ENCODE measurements at regions not wholly inside any gene's neighbourhood (a gene's known extent, or its start where the extent isn't known, plus 50 kb on each side); places are given as distances from the start of the nearest gene placed in this dataset.

DNA sequence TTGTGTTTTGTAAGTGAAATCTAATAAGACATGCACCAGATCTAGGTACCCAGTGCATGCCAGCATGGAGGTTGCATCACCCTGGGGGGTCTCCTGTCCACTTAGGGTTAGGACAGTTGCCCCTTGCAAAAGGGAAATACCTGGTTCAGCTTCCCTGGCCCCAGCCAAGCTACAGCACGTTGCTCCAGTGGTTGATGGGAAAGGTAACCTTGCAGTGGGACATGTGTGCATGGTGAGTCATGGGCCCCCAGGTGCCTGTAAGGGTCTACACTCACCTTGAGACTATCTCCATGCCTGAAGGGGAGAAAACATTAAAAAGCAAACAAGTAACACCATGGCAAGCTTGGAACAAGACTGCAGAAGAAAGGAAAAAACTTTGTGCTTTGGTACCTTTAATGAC is 143.9 kb downstream of the LSM5 start:
- DNase-seq (ENCODE audit: low read depth in 2 of 2), result no peak

DNA sequence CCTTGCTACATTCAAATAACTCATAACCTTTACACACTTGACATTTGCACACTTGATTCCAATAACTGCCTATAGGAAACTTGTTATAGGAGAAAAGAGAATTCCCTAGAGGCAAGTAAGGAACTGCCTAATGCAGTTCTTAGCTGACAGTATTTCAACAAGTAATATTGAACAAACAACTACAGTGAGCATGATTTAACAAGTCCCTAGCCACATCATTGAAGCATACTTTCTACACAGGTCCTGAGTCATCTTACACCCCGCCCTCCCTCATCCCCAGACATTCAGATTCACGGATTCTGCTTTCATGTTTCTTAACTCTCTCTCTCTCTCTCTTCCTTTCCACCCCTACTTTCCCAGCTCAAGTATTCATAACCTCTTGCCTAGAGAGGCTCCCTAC is 153.5 kb downstream of the LSM5 start:
- no peak for DNase-seq (ENCODE audit: low read depth in 2 of 2)

DNA sequence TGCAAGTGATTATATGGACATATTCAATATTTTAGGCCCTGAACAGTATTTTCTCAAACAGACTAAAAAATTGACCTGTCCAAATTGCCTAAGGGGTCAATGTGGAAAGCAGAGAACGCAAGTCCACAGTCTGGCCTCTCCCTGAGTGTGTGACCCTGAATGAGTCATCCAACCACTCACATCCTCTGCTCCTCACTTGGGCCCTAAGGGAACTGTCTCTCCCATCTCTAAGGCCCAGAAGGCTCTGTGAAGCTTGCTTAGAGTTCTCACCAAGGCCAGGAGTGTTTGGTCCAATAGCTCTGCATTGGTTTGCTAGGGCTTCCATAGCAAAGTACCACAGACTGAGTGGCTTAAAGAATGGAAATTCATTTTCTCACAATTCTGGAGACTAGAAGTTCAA is 155.1 kb downstream of the LSM5 start:
- DNase-seq (ENCODE audit: low read depth in 2 of 2), result no peak

DNA sequence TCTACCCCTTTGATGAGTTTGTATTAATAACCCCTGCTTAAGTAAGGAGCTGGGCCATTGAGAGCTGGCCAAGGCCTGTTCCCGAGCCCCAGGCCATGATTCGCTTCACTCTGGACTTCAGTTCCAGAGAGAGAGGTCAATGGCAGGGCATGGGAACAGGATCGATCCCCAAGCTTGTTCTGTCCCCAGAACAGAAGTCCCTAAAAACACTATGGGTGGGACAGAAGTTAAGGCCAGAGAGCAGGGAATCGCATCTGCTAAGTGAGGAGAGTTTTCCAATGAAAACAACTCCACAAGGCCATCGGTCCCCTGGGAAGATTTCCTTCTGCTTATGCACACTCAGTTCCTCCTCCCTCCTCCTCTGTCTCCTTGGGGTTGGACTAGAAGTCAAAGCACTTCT is 159.6 kb downstream of the LSM5 start:
- no peak for DNase-seq (ENCODE audit: low read depth in 2 of 2)

DNA sequence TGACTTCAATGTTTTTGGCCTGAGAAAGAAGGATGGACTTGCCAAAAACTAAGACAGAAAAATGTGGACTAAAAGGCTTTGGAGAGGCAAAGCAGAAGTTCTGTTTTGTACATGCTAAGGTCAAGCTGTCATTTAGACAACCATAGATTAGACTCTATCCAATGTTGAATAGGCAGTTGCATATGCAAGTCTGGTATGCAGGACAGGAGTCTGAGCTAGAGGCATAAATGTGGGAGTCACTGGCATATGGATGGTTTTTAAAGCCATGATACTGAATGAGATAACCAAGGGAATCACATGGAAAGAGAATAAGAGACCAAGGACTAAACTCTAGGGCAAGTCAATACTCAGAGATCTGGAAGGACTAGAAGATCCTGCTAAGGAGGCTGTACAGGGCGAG is 164.1 kb downstream of the LSM5 start:
- DNase-seq (ENCODE audit: low read depth in 2 of 2), result no peak

DNA sequence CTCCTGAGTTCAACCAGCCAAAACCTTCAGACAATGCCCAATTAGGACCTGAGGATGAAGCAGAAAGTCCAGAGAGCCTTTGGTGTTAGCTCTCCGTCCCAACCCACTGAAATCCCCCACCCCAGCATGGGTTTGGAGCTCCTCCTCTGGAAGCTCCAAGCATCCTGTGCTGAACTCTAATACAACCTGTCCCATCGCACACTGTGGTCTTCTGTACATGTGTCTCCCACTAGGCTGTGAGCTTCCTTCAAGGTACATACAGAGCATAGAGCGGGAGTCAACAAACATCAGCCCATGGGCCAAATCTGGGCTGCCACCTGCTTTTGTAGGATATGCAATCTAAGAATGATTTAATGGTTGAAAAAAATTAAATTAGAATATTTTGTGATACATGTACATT is 166.5 kb downstream of the LSM5 start:
- DNase-seq (ENCODE audit: low read depth in 2 of 2), result no peak

DNA sequence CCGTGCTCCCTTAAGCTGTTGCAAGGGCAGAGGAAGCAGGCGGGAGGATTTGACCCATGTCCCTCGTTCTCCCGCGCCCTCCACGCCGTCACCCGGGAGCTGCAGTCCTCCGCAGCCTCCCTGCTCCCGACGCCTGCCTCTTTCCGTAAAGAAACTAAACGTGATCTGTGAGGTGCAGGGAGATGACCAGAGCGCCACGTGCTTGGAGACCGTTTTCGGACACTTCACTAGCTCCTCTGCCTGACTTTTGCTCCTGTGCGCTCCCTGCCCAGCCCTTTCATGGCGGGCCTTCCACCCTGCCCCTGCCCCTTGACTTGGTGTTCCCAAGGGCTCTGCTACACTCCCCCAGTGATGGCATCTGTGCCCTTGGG is 171.2 kb downstream of the LSM5 start:
- no peak for DNase-seq (ENCODE audit: low read depth in 2 of 2)

DNA sequence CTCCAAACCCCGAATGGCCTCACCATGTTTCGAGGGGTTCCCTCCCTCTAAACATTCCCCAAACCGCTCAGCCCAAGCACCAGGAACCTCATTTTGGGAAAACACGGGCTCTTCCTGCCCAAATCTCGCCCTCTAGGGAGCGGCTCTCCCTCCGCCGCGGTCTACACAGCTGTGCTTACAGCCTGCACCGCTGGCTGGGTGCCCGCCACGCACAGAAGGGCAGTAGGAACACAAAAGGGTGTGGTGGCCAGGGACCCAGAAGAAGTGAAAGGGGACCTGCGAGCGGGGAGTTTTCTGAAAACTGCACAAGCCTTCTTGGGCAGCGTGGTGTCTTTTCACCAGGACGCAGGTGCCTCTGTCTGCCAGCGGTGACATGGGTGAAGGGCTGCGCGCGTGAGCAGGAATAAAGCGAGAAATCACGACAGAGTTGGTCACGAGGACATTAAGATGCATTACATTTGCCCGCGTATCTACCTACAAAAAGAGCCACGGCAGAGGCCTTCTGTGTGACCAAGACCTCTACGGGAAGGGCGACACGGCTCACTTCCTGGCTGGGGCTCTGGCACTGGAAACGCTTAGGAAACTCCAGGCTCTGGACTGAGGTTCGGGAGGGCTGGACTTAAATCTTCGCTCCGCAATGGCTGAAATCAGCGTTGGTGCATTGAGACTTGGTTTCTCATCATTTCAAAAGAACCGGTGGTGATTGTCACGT is 171.7 kb downstream of the LSM5 start:
- DNase-seq (ENCODE audit: low read depth in 2 of 2), result no peak

DNA sequence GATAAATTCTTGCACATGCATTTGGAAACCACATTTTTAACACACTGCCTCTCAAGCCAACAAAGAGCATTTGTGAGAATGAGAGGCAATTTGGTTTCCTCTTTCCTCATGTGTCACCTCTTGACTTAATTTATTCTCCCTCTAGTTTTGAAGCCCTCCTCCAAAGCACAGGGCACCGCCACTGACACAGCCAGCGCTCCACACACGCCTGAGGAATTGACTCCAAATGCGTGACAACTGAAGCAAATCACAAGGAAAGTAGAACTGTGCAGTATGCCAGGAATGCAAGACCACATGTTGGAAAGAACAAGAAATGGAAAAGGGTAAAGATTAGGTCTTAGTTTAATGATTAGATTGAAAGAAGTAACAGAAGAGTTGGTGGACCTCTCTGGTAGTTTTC is 173.3 kb downstream of the LSM5 start:
- DNase-seq (ENCODE audit: low read depth in 2 of 2), result no peak

DNA sequence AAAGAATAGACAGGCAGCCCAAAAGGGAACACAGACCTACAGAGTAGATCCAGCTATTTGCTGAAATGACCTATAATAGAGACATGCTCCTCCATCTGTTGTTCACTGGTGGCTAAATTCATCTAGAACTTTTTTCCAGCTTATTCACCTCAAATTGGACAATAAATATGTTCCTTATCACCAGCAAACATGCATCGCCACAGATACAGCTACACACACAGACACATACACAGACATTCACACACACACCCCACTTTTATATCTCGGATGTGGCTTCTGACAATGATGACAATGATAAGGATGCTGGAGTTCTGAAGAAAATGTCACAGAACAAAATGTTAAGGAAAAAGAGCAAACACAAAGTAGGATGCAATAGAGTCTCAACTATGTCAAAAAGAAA is 175.4 kb downstream of the LSM5 start:
- DNase-seq (ENCODE audit: low read depth in 2 of 2), result no peak

DNA sequence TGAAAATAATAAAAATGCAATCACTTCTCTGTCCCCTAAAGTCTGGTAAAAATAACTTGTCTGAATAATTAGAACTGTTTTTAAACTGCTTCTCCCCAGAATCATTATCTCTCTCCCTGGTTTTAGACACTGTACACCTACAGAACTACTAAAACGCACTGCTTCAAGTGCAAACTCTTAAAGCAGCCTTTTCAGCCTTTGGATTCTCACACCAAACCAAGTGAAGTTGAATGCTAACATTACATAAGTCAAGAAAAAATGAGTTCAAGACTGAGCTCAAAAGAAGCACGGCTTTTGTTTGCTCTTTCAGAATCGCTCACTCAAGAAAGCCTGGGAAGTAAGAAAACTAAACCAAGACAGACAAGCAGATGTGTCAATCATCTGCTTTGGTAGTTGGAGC is 188.8 kb downstream of the LSM5 start:
- DNase-seq (ENCODE audit: low read depth in 2 of 2), result no peak

DNA sequence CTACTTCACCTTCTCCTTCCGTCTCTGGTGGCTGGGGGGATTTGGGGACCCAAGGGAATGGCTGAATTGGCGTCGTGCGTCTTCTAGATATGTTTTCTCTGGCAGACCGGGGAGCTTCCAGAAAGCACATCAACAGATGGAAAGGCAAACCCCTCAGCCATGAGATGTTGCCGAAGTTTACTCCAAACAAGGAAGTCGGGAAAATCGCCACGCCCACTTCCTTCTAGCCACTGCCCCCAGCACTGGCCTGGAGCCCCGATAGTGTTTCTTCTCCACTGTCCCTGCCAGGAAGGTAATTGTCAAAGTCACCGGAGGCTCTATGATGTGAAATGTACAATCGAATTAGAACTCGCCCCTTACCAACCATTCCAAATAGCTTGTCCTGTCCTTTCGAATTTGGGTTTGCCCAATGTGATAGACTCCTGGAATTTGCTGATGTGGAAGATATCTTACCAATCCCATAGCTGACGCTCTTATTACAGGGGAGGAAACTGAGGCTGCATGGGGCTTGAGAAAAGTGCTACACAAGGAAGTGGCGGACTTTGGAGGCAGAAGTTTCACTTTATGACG is 191.0 kb downstream of the LSM5 start:
- no peak for DNase-seq (ENCODE audit: low read depth in 2 of 2)

DNA sequence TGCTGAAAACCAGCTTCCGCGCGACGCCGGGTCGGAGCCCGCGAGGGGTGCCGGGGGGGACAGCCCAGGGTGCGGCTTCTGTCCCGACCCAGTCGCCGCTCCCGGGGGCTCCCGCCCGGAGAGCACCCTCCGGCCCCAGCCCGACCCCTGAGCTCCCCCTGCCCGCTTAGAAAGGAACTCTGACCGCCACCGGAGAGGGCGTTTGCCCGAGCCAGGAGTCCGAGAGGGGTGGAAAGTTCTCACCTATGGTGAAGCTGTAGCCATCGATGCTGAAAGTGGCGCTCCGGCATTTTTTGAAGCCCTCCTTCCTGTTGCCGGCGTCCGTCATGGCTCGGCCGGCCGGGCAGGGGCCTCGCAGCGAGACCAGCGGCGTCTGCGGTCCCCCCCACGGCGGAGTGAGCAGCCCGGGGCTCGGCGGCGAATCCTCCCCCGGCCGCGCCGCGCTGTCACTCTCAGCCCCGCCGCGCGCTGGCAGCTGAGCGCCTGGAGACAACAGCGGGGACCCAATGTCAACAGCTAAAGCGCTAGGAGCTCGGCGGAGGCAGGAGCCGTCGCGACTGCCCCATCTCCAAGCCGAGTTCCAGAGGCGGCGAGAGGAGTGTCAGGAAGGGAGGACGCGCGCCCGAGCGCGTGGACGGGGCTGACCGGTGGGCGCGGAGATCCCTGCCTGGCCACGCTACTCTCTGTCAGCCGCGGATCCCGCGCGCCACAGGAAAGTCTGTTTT is 191.6 kb downstream of the LSM5 start:
- DNase-seq (ENCODE audit: low read depth in 2 of 2), result no peak

DNA sequence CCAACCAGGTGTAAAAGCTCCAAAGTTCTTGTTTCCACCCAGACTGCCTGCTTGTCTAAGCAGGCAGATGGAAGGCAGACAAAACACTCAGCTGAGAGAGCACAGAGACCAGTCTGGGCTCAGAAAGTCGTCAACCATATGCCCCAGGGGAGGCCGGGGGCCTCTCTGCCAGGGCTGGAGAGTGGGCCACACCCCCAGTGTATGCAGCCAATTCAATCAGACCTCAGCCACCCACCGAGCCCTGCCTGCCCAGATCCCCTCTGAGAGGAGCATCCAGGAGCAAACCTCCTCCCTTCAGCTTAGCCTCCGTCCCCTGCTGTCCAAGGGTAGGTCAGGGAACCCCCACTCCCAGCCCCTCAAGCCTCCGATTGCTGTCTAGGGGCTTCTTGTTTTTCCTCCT is 196.3 kb downstream of the LSM5 start:
- DNase-seq (ENCODE audit: low read depth in 2 of 2), result no peak

DNA sequence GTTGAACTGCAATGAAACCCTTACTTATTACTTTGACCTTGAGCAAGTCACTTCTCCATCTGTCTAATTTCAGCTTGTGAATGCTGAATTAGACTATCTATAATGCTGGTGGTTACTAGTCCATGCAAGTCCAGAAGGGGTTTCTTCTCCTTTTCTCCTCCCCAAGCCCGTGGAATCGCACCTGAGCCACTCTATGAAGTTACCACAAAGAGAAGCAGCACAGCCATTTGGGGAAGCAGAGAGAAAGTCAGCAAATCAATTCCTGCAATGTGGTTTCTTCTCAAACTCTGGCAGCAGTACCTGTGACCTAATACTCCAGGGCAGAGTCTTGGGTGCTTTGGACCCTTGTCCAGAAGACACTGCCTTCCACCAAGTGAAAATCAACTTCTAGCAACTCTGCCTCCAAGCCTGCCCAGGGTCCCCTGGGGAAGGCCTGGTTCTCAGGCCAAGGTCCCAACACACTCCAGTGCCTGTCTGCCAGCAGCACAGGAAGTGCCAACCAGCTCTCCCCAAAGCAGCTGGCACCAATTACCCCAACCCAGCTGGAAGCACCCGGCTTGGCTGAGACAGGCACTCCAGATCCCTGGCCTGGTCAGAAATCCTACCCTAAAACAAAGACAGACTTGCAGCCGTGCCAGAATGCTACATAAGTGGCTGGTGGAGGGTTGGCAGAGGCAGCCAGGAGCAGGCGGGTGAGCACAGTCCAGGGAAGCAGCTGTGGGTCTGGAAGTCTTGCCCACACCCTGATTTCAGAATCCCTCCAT is 200.3 kb downstream of the LSM5 start:
- DNase-seq (ENCODE audit: low read depth in 2 of 2), result no peak

DNA sequence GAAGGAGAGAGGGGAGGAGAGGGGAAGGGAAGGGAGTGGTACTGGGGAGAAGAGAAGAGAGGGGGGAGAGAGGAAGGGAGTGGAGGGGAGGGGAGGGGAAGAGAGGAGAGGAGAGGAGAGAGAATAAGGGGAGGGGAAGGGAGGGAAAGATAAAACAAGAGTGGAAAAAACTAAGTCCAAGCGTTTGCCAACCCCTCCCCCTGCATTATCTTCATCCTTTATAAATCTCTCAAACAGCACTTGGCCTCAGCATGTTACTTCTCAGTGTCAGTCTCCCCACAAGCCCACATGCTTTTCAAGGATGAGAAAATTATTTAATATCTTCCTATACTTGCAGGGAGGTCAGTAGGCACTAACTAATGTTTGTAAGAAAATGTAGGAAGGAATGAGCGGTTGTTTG is 204.5 kb downstream of the LSM5 start:
- no peak for DNase-seq (ENCODE audit: low read depth in 2 of 2)

DNA sequence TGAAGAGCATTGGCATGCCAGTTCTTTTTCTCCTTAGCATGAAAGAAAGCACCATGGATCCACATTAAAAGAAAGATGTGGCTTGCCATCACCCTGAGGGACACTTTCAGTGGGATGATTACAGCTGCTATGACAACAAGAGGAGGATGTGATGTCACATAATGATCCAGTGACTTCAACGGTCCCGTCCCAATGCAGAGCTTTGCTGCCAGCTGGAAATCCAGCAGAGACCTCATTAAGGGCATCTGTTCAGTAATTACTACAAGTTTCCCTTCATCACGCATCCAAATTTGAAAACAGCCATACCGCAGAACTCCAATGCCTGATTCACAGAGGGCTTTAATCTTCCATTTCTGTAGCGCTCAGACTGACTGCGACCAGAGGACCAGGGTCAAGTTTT is 206.6 kb downstream of the LSM5 start:
- DNase-seq (ENCODE audit: low read depth in 2 of 2), result no peak

DNA sequence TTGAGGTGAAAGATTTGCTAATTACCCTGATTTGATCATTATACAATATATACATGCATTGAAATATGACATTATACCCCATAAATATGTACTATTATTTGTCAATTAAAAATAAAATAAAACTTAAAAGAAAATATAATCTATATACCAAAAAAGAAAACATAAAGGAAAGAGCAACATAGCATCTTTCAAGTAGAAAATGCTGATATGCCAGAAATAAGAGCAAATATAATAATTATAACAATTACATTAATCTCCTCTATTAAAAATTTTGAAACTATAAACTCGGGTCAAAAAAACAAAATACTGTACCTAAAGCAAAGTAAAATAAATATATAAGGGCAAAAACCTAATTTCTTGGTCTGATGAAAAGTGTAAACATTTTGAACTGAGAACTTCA is 209.3 kb upstream of the PDE1C start:
- no peak for DNase-seq (ENCODE audit: low read depth in 2 of 2)

DNA sequence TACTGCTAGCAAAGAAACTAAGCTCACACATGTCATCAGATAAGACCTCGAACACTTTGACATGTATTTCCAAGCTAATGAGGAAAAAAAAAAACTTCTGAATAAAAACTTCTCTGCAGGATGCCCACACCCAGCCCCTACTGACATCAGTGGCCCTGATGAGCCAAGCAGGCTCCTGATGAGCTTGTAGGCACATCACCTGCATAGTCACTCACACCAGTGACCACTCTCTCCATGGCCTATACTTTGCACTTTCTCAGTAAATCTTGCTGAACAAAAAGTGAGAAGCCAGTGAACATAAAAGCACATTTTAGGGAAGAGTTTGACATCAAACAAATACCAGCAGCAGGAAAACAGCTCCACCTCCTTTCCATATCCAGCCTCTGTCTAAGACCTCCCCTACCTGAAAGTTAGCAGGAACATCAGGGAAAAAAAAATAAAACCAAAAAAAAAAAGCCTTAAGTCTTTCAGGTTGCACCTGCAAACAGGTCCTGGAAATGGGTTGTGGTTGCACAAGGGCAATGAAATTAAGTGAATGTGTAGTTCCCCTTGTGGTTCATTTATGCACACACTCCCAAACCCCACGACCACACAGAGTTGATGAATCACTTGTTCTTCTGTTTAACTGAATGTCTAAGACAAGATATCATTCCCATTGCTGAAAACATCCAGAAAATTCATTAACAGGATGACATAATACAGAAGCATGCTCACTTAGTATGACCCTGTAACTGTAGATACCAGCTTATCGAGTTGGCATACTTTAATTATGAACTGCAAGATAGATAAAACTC is 205.2 kb upstream of the PDE1C start:
- DNase-seq (ENCODE audit: low read depth in 2 of 2), result no peak

DNA sequence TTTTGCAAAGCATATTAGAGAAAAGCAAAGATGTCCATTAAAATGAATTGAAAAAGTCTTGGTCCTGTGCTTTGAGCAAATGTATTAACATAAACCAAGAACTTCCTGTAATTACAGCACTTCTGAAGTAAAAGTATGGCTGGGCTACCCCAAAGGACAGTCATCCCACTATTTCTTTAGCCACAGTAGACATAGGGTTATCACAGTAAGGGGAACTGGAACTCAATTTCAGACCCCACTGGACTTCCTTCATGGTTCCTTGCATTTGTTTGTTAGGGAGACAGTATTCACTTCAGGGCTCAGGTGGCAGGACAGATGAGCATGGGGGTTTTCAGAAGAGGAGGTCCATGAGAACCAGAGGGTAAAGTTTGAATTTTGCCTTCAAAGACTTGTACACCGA is 203.1 kb upstream of the PDE1C start:
- no peak for DNase-seq (ENCODE audit: low read depth in 2 of 2)

DNA sequence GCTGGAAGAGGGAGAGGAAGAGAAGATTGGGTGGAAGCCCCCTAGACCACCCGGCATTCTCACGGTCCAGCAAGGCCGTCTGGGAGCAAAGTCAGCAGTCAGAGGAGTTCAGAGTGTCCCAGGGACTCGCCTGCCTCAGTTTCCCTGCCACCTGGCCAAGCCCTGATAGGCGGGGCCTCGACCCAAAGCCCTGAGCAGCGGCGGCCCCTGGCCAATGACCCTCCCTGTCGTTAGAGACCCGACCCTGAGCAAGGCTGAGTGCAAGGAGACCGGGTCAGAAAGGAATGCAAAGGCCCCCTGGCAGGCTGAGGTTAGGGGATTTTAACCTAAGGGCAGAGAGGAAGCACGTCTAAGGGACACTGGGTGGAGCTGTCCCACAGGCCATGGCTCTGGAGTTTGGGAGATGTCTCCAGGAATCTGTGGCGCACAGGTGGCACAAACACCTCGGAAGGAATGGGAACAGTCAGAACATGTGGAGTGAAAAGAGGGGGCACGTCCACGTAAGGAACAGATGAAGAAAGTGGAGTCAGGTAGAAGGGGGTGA is 196.8 kb upstream of the PDE1C start:
- DNase-seq (ENCODE audit: low read depth in 2 of 2), result no peak

Measured in stimulated activated CD8-positive, alpha-beta memory T cell treated with anti-CD3 and anti-CD28 coated beads, Interleukin-7, amount 100 ng/mL, for 1 hour (primary cell).